ENCODE measurements at regions not wholly inside any gene's neighbourhood (a gene's known extent, or its start where the extent isn't known, plus 50 kb on each side); places are given as distances from the start of the nearest gene placed in this dataset.

GRCh38 chr16:35194681-35195080 is 1735.3 kb downstream of the TP53TG3F start:
- H4K20me1 ChIP-seq (replicated peaks; ENCODE audit: control insufficient read depth, insufficient read depth, low read length): no peaks in the 10 kb centered on the region
- no peaks in the 10 kb centered on the region for H3K9me1 ChIP-seq (ENCODE audit: control insufficient read depth, insufficient read depth, low read length)
- no peak overlapping the region for H2AFZ ChIP-seq (ENCODE audit: low read depth, low read length)
- ATAC-seq (no peak), DNase-seq (ENCODE audit: extremely low read depth in 1 of 4, low spot score in 3 of 4) (no peak), FAIRE-seq (no peak)
- no peaks in the 10 kb centered on the region for H3K27me3 ChIP-seq (ENCODE audit: control insufficient read depth in 2 of 2, insufficient read depth in 2 of 2, low read length in 2 of 2)
- H3K4me2 ChIP-seq (ENCODE audit: insufficient read depth, low read length): no peak overlapping the region
- no peak for TF ChIP-seq DMBX1 (CRISPR knock-in tag; IDR thresholded peaks at IDR 0.05; ENCODE audit: borderline replicate concordance)
- TF ChIP-seq BCOR (IDR thresholded peaks at IDR 0.05): no peak
- no peak for TF ChIP-seq ERF (CRISPR knock-in tag; IDR thresholded peaks at IDR 0.05)
- TF ChIP-seq IRF9 (tag; IDR thresholded peaks at IDR 0.05): no peak
- no peak for TF ChIP-seq ZSCAN32 (CRISPR knock-in tag; IDR thresholded peaks at IDR 0.05)
- TF ChIP-seq ETV5 (CRISPR knock-in tag; IDR thresholded peaks at IDR 0.05; ENCODE audit: low read depth): no peak
- no peak for TF ChIP-seq NR1H2 (CRISPR knock-in tag; IDR thresholded peaks at IDR 0.05)
- no peak for TF ChIP-seq ZNF197 (CRISPR knock-in tag; IDR thresholded peaks at IDR 0.05; ENCODE audit: low read depth)
- TF ChIP-seq ZNF79 (CRISPR knock-in tag; IDR thresholded peaks at IDR 0.05; ENCODE audit: low read depth): no peak
- TF ChIP-seq SRSF9 (IDR thresholded peaks at IDR 0.05; ENCODE audit: borderline replicate concordance, low read depth, low read length): no peak
- no peak for TF ChIP-seq U2AF2 (optimal IDR thresholded peaks at IDR 0.05; ENCODE audit: low read depth, low read length)
- TF ChIP-seq, protein P1, sequence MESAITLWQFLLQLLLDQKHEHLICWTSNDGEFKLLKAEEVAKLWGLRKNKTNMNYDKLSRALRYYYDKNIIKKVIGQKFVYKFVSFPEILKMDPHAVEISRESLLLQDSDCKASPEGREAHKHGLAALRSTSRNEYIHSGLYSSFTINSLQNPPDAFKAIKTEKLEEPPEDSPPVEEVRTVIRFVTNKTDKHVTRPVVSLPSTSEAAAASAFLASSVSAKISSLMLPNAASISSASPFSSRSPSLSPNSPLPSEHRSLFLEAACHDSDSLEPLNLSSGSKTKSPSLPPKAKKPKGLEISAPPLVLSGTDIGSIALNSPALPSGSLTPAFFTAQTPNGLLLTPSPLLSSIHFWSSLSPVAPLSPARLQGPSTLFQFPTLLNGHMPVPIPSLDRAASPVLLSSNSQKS (CRISPR knock-in tag; IDR thresholded peaks at IDR 0.05): no peak
- TF ChIP-seq RCOR1 (IDR thresholded peaks at IDR 0.05; ENCODE audit: borderline replicate concordance in 1 of 2, low read depth in 2 of 2, low read length in 2 of 2): no peak
- TF ChIP-seq CC2D1A (IDR thresholded peaks at IDR 0.05): no peak
- TF ChIP-seq THRA (IDR thresholded peaks at IDR 0.05): no peak
- TF ChIP-seq, protein P2, sequence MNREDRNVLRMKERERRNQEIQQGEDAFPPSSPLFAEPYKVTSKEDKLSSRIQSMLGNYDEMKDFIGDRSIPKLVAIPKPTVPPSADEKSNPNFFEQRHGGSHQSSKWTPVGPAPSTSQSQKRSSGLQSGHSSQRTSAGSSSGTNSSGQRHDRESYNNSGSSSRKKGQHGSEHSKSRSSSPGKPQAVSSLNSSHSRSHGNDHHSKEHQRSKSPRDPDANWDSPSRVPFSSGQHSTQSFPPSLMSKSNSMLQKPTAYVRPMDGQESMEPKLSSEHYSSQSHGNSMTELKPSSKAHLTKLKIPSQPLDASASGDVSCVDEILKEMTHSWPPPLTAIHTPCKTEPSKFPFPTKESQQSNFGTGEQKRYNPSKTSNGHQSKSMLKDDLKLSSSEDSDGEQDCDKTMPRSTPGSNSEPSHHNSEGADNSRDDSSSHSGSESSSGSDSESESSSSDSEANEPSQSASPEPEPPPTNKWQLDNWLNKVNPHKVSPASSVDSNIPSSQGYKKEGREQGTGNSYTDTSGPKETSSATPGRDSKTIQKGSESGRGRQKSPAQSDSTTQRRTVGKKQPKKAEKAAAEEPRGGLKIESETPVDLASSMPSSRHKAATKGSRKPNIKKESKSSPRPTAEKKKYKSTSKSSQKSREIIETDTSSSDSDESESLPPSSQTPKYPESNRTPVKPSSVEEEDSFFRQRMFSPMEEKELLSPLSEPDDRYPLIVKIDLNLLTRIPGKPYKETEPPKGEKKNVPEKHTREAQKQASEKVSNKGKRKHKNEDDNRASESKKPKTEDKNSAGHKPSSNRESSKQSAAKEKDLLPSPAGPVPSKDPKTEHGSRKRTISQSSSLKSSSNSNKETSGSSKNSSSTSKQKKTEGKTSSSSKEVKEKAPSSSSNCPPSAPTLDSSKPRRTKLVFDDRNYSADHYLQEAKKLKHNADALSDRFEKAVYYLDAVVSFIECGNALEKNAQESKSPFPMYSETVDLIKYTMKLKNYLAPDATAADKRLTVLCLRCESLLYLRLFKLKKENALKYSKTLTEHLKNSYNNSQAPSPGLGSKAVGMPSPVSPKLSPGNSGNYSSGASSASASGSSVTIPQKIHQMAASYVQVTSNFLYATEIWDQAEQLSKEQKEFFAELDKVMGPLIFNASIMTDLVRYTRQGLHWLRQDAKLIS (CRISPR knock-in tag; IDR thresholded peaks at IDR 0.05): no peak
- TF ChIP-seq CHCHD3 (CRISPR knock-in tag; IDR thresholded peaks at IDR 0.05): no peak
- TF ChIP-seq ELF1 (tag; IDR thresholded peaks at IDR 0.05): no peak
- no peak for TF ChIP-seq PML (IDR thresholded peaks at IDR 0.05; ENCODE audit: low read length)
- BruUV-seq (replicated peaks): no TSS peak
- in situ Hi-C loops (cut with MboI): no loop called here
- no peaks in the 10 kb centered on the region for H3K4me1 ChIP-seq (replicated peaks in 1 of 2; ENCODE audit: control insufficient read depth in 2 of 2, insufficient read depth in 2 of 2, low read length in 2 of 2)
- no peak overlapping the region for H3K9ac ChIP-seq (ENCODE audit: insufficient read depth in 1 of 2, low read depth in 2 of 2, low read length in 2 of 2)
- H3K36me3 ChIP-seq (ENCODE audit: control insufficient read depth, insufficient read depth, low read length): no peaks in the 10 kb centered on the region
- H3K9me3 ChIP-seq (replicated peaks; ENCODE audit: control insufficient read depth, insufficient read depth, low read depth, low read length): no peaks in the 10 kb centered on the region
- no peak overlapping the region for H3K27ac ChIP-seq (ENCODE audit: extremely low read depth, low read depth, low read length)
- intact Hi-C loops (cut with micrococcal nuclease): no loop called here
- WGBS (ENCODE audit: insufficient coverage, low coverage, missing lambda C conversion rate): 0% methylated on average over 5 of the region's 5 CpGs
- ChIA-PET CTCF (ENCODE audit: low intra/inter-chr PET ratio) (no interaction called here), POLR2A (no interaction called here)
- no peak overlapping the region for H3K4me3 ChIP-seq
- no peaks in the 10 kb centered on the region for H3K79me2 ChIP-seq (ENCODE audit: control insufficient read depth, insufficient read depth, low read length)

Measured in K562 (cell line).